AG08396 (cell line): ENCODE measurements at regions not wholly inside any gene's neighbourhood (a gene's known extent, or its start where the extent isn't known, plus 50 kb on each side); places are given as distances from the start of the nearest gene placed in this dataset.
"Not testable (repeated sequence)": the region's sequence is repeated elsewhere in the genome, so short reads cannot be mapped to it uniquely, and the experiment has no call there.

Experiments
- DNase-seq: peaks from one replicate; pipeline ENCODE4 v3.0.0; 2012; ENCODE audit warnings: low spot score, mixed read lengths

DNA sequence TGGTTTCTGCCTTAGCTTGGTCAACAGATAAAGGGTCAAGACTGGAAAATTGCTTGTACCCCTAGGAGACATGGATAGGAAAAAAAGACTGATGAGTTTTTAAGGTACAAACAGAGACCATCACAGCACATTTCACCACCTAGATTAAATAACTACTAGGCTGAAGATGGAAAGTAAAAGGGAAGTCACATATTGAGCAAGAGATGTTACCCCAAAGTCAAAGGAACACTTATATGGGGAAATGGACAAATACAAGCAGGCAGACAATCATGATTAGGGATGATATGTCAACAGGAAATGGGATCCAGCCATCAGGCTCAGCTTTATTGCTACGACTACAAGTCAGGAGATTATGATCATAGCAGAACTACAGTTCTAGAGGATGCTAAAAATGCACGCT is 1643.1 kb upstream of the CELF4 start:
- DNase-seq, result no peak

DNA sequence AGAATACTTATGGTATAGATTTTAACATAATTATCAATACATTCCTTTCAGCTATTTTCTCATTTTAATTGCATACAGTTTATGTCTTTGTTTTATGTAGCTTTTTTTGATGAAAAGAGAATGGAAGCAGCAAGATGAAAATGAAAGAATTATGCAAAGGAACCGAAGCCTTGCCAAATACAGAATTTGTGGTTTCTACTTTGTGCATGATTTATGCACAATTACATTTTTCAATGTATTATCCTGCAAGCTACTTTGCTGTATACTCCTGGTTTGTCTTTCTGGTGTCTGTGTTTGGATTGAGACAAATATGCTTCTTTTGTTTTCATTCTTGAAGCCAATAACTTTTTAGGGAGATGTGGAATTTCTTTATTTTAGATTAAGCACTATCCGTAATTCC is 1642.6 kb upstream of the CELF4 start:
- DNase-seq, result no peak

GRCh38 chr18:39206398-39207103 is 1641.0 kb upstream of the CELF4 start:
- DNase-seq, result not testable (repeated sequence)

DNA sequence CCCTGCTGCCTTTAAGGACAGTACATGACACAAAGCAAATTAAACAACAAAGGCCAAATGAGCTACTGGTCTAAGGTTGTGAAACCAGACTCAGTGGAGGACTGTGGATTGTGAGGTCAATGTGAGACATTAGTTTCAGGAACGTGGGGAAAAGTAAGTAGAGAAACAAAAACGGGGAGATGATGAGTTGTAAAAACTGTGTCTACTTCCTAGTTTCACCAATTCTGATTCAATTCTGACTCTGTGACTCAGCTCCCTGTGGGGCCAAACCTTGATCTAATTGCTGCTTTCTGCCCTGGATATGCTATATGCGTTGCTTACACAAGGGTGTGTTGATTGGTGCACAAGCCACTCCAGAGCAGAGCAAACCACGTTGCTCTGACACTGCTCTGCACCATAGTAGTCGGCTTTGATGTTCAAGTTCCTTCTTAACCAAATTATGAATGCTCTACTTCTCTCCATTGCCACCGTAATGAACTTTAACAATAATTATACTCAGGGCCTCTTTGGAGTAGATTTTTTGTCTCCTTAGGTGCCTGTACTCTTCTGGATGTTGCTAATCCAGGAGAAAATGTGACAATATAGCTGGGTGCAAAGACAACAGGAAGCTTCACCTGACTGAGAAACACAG is 1640.1 kb upstream of the CELF4 start:
- no peak for DNase-seq

GRCh38 chr18:39200153-39200552 is 1634.6 kb upstream of the CELF4 start:
- no peak for DNase-seq

- DNase-seq, result no peak
Measured at GRCh38 chr18:39199231-39199855, 1633.7 kb upstream of the CELF4 start.

DNA sequence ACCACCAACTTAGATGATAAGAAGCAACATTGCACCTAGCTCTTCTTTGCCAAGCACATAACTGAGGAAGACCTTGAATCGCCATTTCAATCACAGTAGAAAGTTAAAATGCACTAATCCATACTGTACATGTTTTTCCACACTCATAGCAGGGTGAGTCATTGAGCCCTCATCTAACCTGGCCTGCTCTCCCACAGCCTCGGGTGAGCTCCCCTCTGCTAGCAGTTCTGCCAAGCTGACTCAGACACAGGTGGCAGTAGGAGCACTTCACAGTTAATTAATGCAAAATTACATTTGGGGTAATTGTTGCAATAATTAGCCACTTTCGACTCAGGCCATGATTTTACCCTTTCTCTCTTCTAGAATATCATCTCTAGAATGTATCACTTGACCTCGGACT is 1632.8 kb upstream of the CELF4 start:
- no peak for DNase-seq

DNA sequence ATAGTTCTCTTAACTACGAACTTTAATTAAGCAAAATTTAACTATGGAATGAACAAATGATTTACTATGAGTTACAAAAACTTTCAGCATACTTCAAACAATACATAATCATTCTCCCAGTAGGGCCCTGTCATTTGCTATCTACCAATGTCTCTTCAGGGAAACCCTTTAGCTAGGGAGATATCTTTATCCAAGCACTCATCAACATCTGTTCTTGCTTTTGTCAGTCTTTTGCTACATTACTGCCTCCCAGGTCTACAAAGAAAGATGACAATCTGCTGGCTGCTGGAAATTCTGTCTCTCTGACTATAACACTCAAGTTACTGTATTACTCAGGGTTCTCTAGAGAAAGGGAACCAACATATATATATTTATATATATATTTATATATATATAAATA is 1626.3 kb upstream of the CELF4 start:
- no peak for DNase-seq

GRCh38 chr18:39191058-39191457 is 1625.5 kb upstream of the CELF4 start:
- no peak for DNase-seq

DNA sequence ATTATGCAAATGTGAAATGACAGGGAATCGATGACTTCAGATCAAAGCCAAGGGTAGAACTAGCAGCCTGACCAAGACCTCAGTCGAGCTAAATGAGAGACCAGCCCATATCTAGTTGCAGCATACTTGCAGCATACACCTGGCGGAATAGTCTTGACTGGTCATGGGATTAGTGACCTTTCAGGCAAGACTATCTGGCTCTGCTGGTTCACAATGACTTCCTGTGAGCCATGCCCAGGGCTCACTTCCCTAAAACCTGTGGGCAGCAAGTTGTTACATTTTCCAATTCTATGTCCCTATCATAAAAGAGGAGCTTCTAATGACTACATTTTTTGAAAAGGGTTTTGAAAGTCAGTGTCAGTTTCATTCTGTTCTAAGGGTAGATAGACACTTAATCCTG is 1624.9 kb upstream of the CELF4 start:
- DNase-seq, result no peak

GRCh38 chr18:39188278-39188677 is 1622.7 kb upstream of the CELF4 start:
- no peak for DNase-seq

DNA sequence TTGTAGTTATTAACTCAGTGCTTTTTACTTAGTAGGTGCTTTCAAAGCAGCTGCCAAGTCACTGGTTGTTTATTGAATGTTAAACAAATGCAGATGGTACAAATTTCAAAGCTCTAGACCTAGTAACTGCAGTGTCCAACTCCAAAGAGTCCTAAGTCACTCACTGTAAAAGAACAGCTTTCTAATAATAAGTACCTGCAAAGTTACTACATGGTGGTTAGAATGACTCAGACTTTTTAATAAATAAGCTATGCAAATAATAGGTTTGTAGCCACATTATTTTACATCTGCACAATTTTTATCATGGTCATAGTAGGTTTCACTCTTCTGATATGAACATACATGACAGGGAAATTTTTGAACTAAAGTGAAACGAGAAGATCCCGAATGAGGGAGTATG is 1620.4 kb upstream of the CELF4 start:
- no peak for DNase-seq

DNA sequence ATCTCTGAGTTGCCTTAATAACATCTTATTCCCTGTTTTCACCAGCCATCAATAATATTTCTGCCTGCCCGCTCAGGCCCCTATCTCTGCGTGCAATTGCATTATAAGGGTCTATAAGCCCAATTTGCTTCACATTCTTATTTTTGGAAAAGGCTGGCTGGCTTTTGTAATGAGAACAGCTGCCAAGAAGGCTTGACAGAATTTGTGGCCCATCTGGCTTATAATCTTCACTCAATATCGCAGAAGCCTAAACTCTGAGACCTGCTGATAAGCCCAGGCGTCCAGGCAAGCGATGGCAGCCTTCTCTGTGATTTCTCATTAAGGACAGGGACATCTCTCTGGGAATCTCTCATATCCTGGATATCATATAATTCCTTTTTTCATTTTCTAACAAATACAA is 1618.6 kb upstream of the CELF4 start:
- DNase-seq, result no peak

- DNase-seq, result no peak
Measured at GRCh38 chr18:39178166-39178565, 1612.6 kb upstream of the CELF4 start.

GRCh38 chr18:39172695-39173421 is 1607.3 kb upstream of the CELF4 start:
- no peak for DNase-seq

- DNase-seq, result no peak
Measured at GRCh38 chr18:39168723-39169122, 1603.1 kb upstream of the CELF4 start.

- DNase-seq, result no peak
Measured at GRCh38 chr18:39167990-39168389, 1602.4 kb upstream of the CELF4 start.

DNA sequence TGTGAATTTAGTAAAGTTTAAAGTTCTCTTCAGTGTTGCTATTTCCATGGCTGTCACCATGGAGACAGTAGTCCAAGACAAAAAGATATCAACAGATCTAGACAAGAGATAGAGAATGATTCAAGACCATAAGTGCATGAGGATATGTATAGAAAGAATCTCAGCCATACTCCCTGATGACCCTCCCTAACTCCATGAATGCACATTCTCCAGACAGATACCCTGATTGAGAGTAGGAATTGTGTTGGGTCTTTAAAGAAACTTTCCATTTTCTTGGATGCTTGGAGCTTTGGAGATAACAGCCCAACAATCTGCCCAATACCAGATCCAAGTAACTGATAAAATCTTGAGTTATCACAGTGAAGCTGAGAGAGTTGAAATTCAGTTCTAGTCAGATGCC is 1601.2 kb upstream of the CELF4 start:
- no peak for DNase-seq

DNA sequence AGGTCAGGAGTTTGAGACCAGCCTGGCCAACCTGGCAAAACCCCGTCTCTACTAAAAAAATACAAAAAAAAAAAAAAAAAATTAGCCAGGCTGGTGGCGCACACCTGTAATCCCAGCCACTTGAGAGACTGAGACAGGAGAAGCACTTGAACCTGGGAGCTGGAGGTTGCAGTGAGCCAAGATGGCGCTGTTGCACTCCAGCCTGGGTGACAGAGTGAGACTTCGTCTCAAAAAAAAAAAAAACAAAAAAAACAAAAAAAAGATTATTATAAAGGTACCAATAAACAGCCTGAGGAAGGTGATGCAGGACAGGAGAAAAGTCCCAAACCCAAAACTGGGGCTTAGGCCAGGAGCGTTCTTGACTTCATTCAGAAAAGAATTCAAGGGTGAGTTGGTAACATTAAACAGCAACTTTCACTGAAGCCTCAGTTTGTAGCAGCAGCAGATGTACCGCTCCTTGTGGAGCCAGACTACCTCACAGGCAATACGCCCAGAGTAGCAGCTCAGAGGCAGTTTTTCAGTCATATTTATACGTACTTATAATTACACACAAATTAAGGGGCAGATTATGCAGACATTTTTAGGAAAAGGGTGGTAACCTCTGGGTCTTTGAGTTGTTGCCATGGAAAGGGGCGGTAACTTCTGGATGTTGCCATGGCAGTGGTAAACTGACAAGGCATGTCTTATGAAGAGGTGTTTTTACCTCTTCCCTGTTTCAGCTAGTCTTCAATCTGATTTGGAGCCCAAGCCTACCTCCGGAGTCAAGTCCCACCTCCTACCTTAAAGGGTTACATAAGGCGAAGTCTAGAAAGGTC is 1596.6 kb upstream of the CELF4 start:
- no peak for DNase-seq

GRCh38 chr18:39149211-39149806 is 1583.7 kb upstream of the CELF4 start:
- no peak for DNase-seq

DNA sequence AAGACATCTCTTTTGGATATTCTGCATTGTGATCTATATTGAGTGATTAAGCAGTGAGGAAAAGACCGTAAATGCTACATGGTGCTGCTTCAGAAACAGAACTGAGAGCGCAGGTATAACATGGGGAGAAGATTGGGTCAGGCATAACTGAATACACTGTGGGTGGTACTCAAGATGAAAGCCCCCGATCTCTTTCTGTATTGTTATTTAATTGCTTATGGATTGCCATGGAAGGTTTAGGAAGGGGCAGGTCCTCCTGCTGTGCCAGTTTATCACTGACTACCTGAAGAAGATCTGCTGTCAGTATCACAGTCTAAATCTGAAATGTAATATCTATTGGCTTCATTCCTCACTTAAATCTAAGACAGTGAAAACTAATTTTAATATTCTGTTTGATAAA is 1568.7 kb upstream of the CELF4 start:
- DNase-seq, result no peak

- DNase-seq, result not testable (repeated sequence)
Measured at GRCh38 chr18:39127538-39127937, 1561.9 kb upstream of the CELF4 start.
